Tibial artery (tissue), 4 donors: ENCODE measurements at regions not wholly inside any gene's neighbourhood (a gene's known extent, or its start where the extent isn't known, plus 50 kb on each side); places are given as distances from the start of the nearest gene placed in this dataset.
"Not testable (repeated sequence)": the region's sequence is repeated elsewhere in the genome, so short reads cannot be mapped to it uniquely, and the experiment has no call there.

ENCODE experiments used
- DNase-seq, 2 donors: peaks; one replicate each; pipeline ENCODE4 v3.0.0-alpha.2; 2019
- H3K27ac ChIP-seq, 2 donors: fragments of 200-600 bp; sonication (generic) in 1 of 2; 1 replicate in 1 of 2; 2 replicates in 1 of 2; pipeline ENCODE4 v1.5.1; 2018 to 2019; ENCODE audit warnings: mild to moderate bottlenecking in 1 of 2
- H3K27me3 ChIP-seq, 2 donors: fragments of 200-600 bp; sonication (generic) in 1 of 2; one replicate each; pipeline versions ENCODE4 v1.5.1 to v1.6.0; 2016 to 2019
- H3K36me3 ChIP-seq, 3 donors: fragments of 200-600 bp; sonication (generic) in 2 of 3; one replicate each; pipeline ENCODE4 v1.5.1; 2016 to 2019; ENCODE audit warnings: mild to moderate bottlenecking in 2 of 3
- H3K4me1 ChIP-seq, 4 donors: fragments of 200-600 bp; sonication (generic) in 2 of 4; 1 replicate in 3 of 4; 2 replicates in 1 of 4; pipeline ENCODE4 v1.5.1; 2016 to 2019
- H3K4me3 ChIP-seq, 2 donors: fragments of 200-600 bp; sonication (generic) in 1 of 2; 1 replicate in 1 of 2; 2 replicates in 1 of 2; pipeline ENCODE4 v1.5.1; 2018 to 2019; ENCODE audit warnings: mild to moderate bottlenecking in 2 of 2
- H3K9me3 ChIP-seq, 3 donors: fragments of 200-600 bp; sonication (generic) in 1 of 3; one replicate each; pipeline ENCODE4 v1.5.1; 2016 to 2019
- intact Hi-C: fragments of 100-400 bp; cut with DNase I; formaldehyde crosslinking; loops from one replicate; pipeline ENCODE4 v1.15.0; 2023; ENCODE audit warnings: low total_unique reads
- TF ChIP-seq, protein P1 (sequence below), 2 experiments: fragments of 200-600 bp in 1 of 2; fragments of 450-650 bp in 1 of 2; IDR thresholded peaks; one replicate each; pipeline ENCODE4 v1.5.1; 2017 to 2019; ENCODE audit warnings: antibody characterized with exemption in 2 of 2, mild to moderate bottlenecking in 1 of 2, moderate library complexity in 1 of 2

- H3K27ac ChIP-seq, result no peak overlapping the region
- peaks cover 0 to 8% (median 5%) of the 10 kb centered on the region in 4 donors for H3K4me1 ChIP-seq
- H3K4me3 ChIP-seq, result no peak overlapping the region
- no peaks in the 10 kb centered on the region for H3K9me3 ChIP-seq
- DNase-seq, result no peak
- TF ChIP-seq, protein P1, sequence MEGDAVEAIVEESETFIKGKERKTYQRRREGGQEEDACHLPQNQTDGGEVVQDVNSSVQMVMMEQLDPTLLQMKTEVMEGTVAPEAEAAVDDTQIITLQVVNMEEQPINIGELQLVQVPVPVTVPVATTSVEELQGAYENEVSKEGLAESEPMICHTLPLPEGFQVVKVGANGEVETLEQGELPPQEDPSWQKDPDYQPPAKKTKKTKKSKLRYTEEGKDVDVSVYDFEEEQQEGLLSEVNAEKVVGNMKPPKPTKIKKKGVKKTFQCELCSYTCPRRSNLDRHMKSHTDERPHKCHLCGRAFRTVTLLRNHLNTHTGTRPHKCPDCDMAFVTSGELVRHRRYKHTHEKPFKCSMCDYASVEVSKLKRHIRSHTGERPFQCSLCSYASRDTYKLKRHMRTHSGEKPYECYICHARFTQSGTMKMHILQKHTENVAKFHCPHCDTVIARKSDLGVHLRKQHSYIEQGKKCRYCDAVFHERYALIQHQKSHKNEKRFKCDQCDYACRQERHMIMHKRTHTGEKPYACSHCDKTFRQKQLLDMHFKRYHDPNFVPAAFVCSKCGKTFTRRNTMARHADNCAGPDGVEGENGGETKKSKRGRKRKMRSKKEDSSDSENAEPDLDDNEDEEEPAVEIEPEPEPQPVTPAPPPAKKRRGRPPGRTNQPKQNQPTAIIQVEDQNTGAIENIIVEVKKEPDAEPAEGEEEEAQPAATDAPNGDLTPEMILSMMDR (IDR thresholded peaks at IDR 0.05), result no peak
- intact Hi-C loops, result no loop called here
- no peaks in the 10 kb centered on the region for H3K27me3 ChIP-seq
- H3K36me3 ChIP-seq, result no peaks in the 10 kb centered on the region
Measured at GRCh38 chr1:96596226-96596922, 125.2 kb upstream of the PTBP2 start.

- H3K27me3 ChIP-seq, result no peaks in the 10 kb centered on the region
- no peaks in the 10 kb centered on the region for H3K36me3 ChIP-seq
- no peaks in the 10 kb centered on the region for H3K9me3 ChIP-seq
- H3K27ac ChIP-seq, result no peak overlapping the region
- intact Hi-C loops, result no loop called here
- TF ChIP-seq, protein P1 (IDR thresholded peaks at IDR 0.05), result no peak
- DNase-seq, result no peak
- H3K4me3 ChIP-seq, result no peak overlapping the region
- H3K4me1 ChIP-seq, result peaks cover 0 to 8% (median 5%) of the 10 kb centered on the region in 4 donors
Measured at GRCh38 chr1:96597218-96597617, 124.4 kb upstream of the PTBP2 start.

DNA sequence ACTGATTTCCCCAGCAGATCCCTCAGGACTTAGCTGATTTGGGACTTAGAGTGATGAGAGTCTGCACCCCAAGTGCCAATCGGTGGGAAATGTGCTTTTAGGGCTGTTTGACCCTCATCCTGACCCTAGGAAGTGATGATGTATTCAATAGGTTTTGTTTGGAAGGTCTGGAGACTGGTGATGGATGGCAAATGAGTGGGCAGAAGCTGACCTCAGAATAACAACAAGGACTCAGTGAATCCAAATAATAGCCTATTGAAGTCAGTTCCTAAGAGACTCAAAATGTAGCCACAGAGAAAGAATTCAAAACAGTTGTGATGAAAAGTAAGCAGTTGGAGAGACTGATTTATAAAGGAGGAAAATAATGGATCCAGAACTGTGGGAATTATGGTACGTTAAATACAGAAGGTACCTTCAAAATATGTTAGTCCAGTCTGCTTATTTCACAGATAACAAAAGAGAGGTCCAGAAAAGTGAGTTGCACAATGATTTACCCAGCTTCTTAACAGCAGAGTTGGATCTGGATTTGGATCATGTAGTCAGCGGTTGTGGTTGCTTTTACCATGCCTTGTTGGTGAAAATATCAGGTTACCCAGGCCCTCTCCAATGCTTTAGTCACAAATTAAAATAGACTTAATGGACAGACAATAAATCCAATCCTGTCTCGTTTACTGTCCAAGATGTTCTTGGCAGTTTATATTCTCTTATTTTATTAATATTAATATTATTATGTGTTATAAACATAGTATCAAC lies 123.0 kb upstream of the PTBP2 start:
- Histone ChIP-seq H3K4me1 (peaks cover 0 to 8% (median 5%) of the 10 kb centered on the region in 4 donors), H3K36me3 (no peaks in the 10 kb centered on the region), H3K27ac (peak overlapping the region; percentile 25 to 32), H3K27me3 (no peaks in the 10 kb centered on the region), H3K4me3 (no peak overlapping the region), H3K9me3 (no peaks in the 10 kb centered on the region)
- intact Hi-C loops, result no loop called here
- TF ChIP-seq, protein P1 (IDR thresholded peaks at IDR 0.05), result no peak
- DNase-seq, result no peak

DNA sequence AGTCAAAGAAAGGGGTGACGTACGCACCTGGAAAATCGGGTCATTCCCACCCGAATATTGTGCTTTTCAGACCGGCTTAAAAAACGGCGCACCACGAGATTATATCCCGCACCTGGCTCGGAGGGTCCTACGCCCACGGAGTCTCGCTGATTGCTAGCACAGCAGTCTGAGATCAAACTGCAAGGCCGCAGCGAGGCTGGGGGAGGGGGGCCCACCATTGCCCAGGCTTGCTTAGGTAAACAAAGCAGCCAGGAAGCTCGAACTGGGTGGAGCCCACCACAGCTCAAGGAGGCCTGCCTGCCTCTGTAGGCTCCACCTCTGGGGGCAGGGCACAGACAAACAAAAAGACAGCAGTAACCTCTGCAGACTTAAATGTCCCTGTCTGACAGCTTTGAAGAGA lies 117.0 kb upstream of the PTBP2 start:
- intact Hi-C loops, H3K27ac ChIP-seq, H3K9me3 ChIP-seq, H3K36me3 ChIP-seq, DNase-seq, H3K4me1 ChIP-seq, H3K27me3 ChIP-seq, H3K4me3 ChIP-seq: not testable (repeated sequence)

GRCh38 chr1:96617375-96617774 lies 104.2 kb upstream of the PTBP2 start:
- H3K4me3 ChIP-seq, intact Hi-C loops, H3K9me3 ChIP-seq, H3K36me3 ChIP-seq, DNase-seq, H3K27me3 ChIP-seq, H3K4me1 ChIP-seq, H3K27ac ChIP-seq: not testable (repeated sequence)

GRCh38 chr1:96632045-96632664 lies 89.4 kb upstream of the PTBP2 start:
- Histone ChIP-seq H3K27ac (no peak overlapping the region), H3K4me3 (no peak overlapping the region), H3K4me1 (no peaks in the 10 kb centered on the region), H3K27me3 (no peaks in the 10 kb centered on the region), H3K36me3 (no peaks in the 10 kb centered on the region), H3K9me3 (no peaks in the 10 kb centered on the region)
- DNase-seq, result no peak
- intact Hi-C loops, result no loop called here
- TF ChIP-seq, protein P1 (IDR thresholded peaks at IDR 0.05), result no peak
